EL (cell line): ENCODE measurements at regions not wholly inside any gene's neighbourhood (a gene's known extent, or its start where the extent isn't known, plus 50 kb on each side); places are given as distances from the start of the nearest gene placed in this dataset.
"Not testable (repeated sequence)": the region's sequence is repeated elsewhere in the genome, so short reads cannot be mapped to it uniquely, and the experiment has no call there.

Experiments
- DNase-seq: peaks from one replicate; pipeline ENCODE4 v3.0.0-alpha.2; 2016

GRCh38 chr1:190837888-190838287 lies 360.2 kb upstream of the BRINP3 start:
- DNase-seq, result no peak

GRCh38 chr1:190847166-190847565 lies 369.5 kb upstream of the BRINP3 start:
- no peak for DNase-seq

- no peak for DNase-seq
These were observed 371.7 kb upstream of the BRINP3 start for GRCh38 chr1:190849346-190849745.

- no peak for DNase-seq
These were observed 374.9 kb upstream of the BRINP3 start for GRCh38 chr1:190852611-190853010.

GRCh38 chr1:190858140-190858539 lies 380.5 kb upstream of the BRINP3 start:
- DNase-seq, result no peak

- DNase-seq, result no peak
These were observed 386.5 kb upstream of the BRINP3 start for GRCh38 chr1:190864013-190864641.

GRCh38 chr1:190880352-190880751 lies 402.7 kb upstream of the BRINP3 start:
- DNase-seq, result no peak

- DNase-seq, result no peak
These were observed 403.4 kb upstream of the BRINP3 start for GRCh38 chr1:190881064-190881463.

GRCh38 chr1:190897233-190897632 lies 419.6 kb upstream of the BRINP3 start:
- DNase-seq, result no peak

- peak; percentile 63 for DNase-seq
These were observed 426.5 kb upstream of the BRINP3 start for GRCh38 chr1:190904091-190904695.

- no peak for DNase-seq
These were observed 428.6 kb upstream of the BRINP3 start for GRCh38 chr1:190906206-190906725.

- peak; percentile 32 for DNase-seq
These were observed 430.6 kb upstream of the BRINP3 start for GRCh38 chr1:190908246-190908645.

- DNase-seq, result peak; percentile 50
These were observed 431.0 kb upstream of the BRINP3 start for GRCh38 chr1:190908691-190909090.

- no peak for DNase-seq
These were observed 458.3 kb upstream of the BRINP3 start for GRCh38 chr1:190935925-190936324.

GRCh38 chr1:190936337-190936736 lies 458.7 kb upstream of the BRINP3 start:
- DNase-seq, result no peak

- no peak for DNase-seq
These were observed 463.3 kb upstream of the BRINP3 start for GRCh38 chr1:190940951-190941350.

- no peak for DNase-seq
These were observed 464.8 kb upstream of the BRINP3 start for GRCh38 chr1:190942475-190942874.

GRCh38 chr1:190943722-190944121 lies 466.1 kb upstream of the BRINP3 start:
- DNase-seq, result not testable (repeated sequence)

- DNase-seq, result no peak
These were observed 472.3 kb upstream of the BRINP3 start for GRCh38 chr1:190949939-190950338.

GRCh38 chr1:190957565-190957964 lies 479.9 kb upstream of the BRINP3 start:
- DNase-seq, result peak; percentile 1

- no peak for DNase-seq
These were observed 485.7 kb upstream of the BRINP3 start for GRCh38 chr1:190963321-190963720.

- no peak for DNase-seq
These were observed 498.2 kb upstream of the BRINP3 start for GRCh38 chr1:190975827-190976226.

- no peak for DNase-seq
These were observed 525.1 kb upstream of the BRINP3 start for GRCh38 chr1:191002768-191003167.

GRCh38 chr1:191016765-191017164 lies 539.1 kb upstream of the BRINP3 start:
- no peak for DNase-seq

GRCh38 chr1:191022856-191023255 lies 545.2 kb upstream of the BRINP3 start:
- DNase-seq, result peak; percentile 64
